Type B pancreatic cell (in vitro differentiated cells): ENCODE measurements at regions not wholly inside any gene's neighbourhood (a gene's known extent, or its start where the extent isn't known, plus 50 kb on each side); places are given as distances from the start of the nearest gene placed in this dataset.
"Not testable (repeated sequence)": the region's sequence is repeated elsewhere in the genome, so short reads cannot be mapped to it uniquely, and the experiment has no call there.

Experiments used
- DNase-seq: peaks from one replicate; pipeline ENCODE4 v3.0.0; 2021; ENCODE audit warnings: mixed read lengths; ENCODE audit not compliant: unreplicated experiment; ENCODE audit errors: extremely low spot score
- H3K27ac Mint-ChIP-seq: 2 replicates; pipeline ENCODE4 v1.8.0; 2021; ENCODE audit warnings: mild to moderate bottlenecking, mixed read lengths
- H3K27me3 Mint-ChIP-seq: 2 replicates; pipeline ENCODE4 v1.8.0; 2021; ENCODE audit warnings: mixed read lengths
- H3K36me3 Mint-ChIP-seq: 2 replicates; pipeline ENCODE4 v1.8.0; 2021; ENCODE audit warnings: mixed read lengths
- H3K4me1 Mint-ChIP-seq: one replicate; pipeline ENCODE4 v1.8.0; 2021; ENCODE audit warnings: mixed read lengths; ENCODE audit not compliant: unreplicated experiment
- H3K4me3 Mint-ChIP-seq: 2 replicates; pipeline ENCODE4 v1.8.0; 2021; ENCODE audit warnings: mild to moderate bottlenecking, mixed read lengths
- H3K9me3 Mint-ChIP-seq: 2 replicates; pipeline ENCODE4 v1.8.0; 2021; ENCODE audit warnings: mixed read lengths
- CTCF ChIP-seq: fragments of 200-600 bp; sonication (generic); conservative IDR thresholded peaks from 2 replicates; pipeline ENCODE4 v1.5.0; 2021; ENCODE audit warnings: antibody characterized with exemption, mild to moderate bottlenecking

- TF ChIP-seq CTCF = no peak
- Mint-ChIP-seq H3K4me1 (no peaks in the 10 kb centered on the region), H3K27ac (no peak overlapping the region), H3K9me3 (peaks cover 10% of the 10 kb centered on the region), H3K27me3 (no peaks in the 10 kb centered on the region), H3K36me3 (no peaks in the 10 kb centered on the region), H3K4me3 (no peak overlapping the region)
- DNase-seq = no peak
Observed at GRCh38 chr14:106222731-106223130, 696.3 kb downstream of the TMEM121 start.

- no peak for DNase-seq
- H3K4me1 Mint-ChIP-seq = no peaks in the 10 kb centered on the region
- TF ChIP-seq CTCF = no peak
- H3K4me3 Mint-ChIP-seq = no peak overlapping the region
- no peak overlapping the region for H3K27ac Mint-ChIP-seq
- H3K9me3 Mint-ChIP-seq = peaks cover 12% of the 10 kb centered on the region
- no peaks in the 10 kb centered on the region for H3K27me3 Mint-ChIP-seq
- no peaks in the 10 kb centered on the region for H3K36me3 Mint-ChIP-seq
Observed at GRCh38 chr14:106227793-106228192, 701.4 kb downstream of the TMEM121 start.

GRCh38 chr14:106228541-106229158 is 702.3 kb downstream of the TMEM121 start:
- Mint-ChIP-seq H3K36me3 (no peaks in the 10 kb centered on the region), H3K27ac (no peak overlapping the region), H3K4me3 (no peak overlapping the region), H3K9me3 (peaks cover 11% of the 10 kb centered on the region), H3K4me1 (no peaks in the 10 kb centered on the region), H3K27me3 (no peaks in the 10 kb centered on the region)
- TF ChIP-seq CTCF = no peak
- DNase-seq = no peak

GRCh38 chr14:106230071-106230470 is 703.7 kb downstream of the TMEM121 start:
- Mint-ChIP-seq H3K27me3 (no peaks in the 10 kb centered on the region), H3K4me1 (no peaks in the 10 kb centered on the region), H3K27ac (no peak overlapping the region), H3K9me3 (peaks cover 10% of the 10 kb centered on the region), H3K4me3 (no peak overlapping the region), H3K36me3 (no peaks in the 10 kb centered on the region)
- TF ChIP-seq CTCF = no peak
- DNase-seq = no peak

DNA sequence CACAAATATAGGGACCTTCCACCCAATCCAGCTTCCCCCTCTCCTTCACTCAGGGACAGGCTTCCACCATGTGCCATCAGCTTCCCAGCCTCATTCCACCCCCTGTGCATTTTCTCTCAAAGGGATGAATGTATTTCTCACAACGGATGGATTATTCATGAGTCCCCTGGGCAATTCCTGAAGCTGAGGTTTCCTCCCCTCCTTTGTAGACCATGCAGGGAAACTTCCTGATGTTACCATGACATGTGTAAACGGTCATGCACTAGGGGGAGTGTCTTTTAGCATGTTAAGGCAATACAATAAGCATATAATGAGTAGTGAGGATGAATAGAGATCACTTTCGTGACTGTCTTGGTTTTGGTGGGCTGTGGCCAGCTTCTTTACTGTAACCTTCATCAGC is 706.8 kb downstream of the TMEM121 start:
- not testable (repeated sequence) for H3K4me1 Mint-ChIP-seq, DNase-seq, H3K27ac Mint-ChIP-seq, H3K36me3 Mint-ChIP-seq, H3K9me3 Mint-ChIP-seq, H3K27me3 Mint-ChIP-seq, H3K4me3 Mint-ChIP-seq

DNA sequence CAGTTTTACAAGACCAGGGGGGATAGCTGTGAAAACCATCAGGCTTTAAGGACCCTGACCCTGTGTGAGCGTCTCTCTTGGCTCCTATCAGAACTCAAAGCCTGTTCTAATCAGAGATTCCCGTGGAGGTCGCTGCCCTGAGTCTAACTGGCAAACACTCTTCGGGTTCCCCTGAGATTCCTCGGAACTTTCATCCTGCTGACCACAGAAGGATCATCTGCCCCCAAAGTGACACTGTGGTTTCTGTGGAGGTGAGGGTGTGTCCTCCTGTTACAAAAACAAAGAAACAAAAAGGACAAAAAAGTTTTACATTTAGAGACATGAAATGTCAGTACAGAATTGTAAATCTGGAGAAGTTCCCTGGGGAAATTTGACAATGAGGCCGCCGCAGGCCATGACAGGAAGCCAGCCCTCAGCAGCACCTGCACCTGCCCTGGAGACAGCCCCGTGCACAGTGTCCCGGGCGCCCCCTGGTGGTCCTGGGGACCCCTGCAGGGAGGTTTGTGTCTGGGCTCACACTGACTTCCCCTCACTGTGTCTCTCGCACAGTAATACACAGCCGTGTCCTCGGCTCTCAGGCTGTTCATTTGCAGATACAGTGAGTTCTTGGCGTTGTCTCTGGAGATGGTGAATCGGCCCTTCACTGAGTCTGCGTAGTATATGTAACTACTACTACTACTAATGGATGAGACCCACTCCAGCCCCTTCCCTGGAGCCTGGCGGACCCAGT is 708.3 kb downstream of the TMEM121 start:
- not testable (repeated sequence) for H3K27ac Mint-ChIP-seq, H3K4me3 Mint-ChIP-seq, H3K36me3 Mint-ChIP-seq, H3K27me3 Mint-ChIP-seq, H3K4me1 Mint-ChIP-seq, DNase-seq
- H3K9me3 Mint-ChIP-seq = peaks cover 15% of the 10 kb centered on the region
